ENCODE measurements at regions not wholly inside any gene's neighbourhood (a gene's known extent, or its start where the extent isn't known, plus 50 kb on each side); places are given as distances from the start of the nearest gene placed in this dataset.

DNA sequence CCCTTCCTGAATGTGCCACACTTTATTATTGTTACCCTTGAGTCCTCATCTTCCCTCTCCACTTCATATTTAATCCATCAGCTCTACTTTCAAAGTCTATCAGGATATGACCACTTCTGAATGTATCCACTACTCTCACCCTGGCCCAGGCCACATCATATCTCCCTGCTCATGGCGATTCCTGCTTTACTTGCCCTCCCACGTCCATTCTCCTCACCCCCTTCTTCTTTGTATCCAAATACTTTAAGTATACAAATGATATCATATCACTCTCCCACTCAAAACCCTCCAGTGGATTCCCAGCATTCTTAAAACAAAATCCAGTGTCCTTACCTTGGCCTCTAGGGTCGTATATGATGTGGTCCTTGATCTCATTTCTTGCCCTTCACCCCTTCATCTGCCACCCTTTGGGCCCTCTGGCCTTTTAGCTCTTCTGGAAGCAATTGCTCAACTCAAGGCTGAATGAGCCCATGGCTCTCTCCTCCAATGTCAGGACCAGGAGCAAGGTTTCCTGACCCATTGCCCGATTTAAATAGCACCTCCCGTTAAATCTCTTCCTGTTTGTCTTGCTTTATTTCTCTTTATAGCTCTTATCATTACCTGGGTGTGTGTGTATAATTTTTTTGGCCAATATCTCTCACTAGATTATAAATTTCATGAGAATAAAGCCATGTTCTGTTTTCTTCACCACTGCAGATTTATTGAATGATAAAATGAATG, 205.9 kb upstream of the ECI2 start:
- TF ChIP-seq EZH2 (IDR thresholded peaks at IDR 0.05; ENCODE audit: insufficient read depth, poor library complexity, severe bottlenecking) (no peak), EZH2phosphoT487 (IDR thresholded peaks at IDR 0.05; ENCODE audit: insufficient read depth, low read depth) (no peak)

Measured in GM23248 (cell line).